Prostate gland (tissue), 2 donors: ENCODE measurements at regions not wholly inside any gene's neighbourhood (a gene's known extent, or its start where the extent isn't known, plus 50 kb on each side); places are given as distances from the start of the nearest gene placed in this dataset.

Source experiments
- DNase-seq: peaks from one replicate; pipeline ENCODE4 v3.0.0-alpha.2; 2019; ENCODE audit warnings: low spot score
- H3K27ac ChIP-seq, 2 donors: fragments of 200-600 bp; sonication (generic); 2 replicates each; pipeline ENCODE4 v1.5.1; 2017 to 2019
- H3K27me3 ChIP-seq: fragments of 200-600 bp; sonication (generic); replicated peaks from 2 replicates; pipeline ENCODE4 v1.5.1; 2019; ENCODE audit not compliant: insufficient read depth
- H3K36me3 ChIP-seq, 2 donors: fragments of 200-600 bp; sonication (generic); 1 replicate in 1 of 2; 2 replicates in 1 of 2; pipeline versions ENCODE4 v1.5.1 to v1.8.1; 2017 to 2019
- H3K4me1 ChIP-seq: fragments of 200-600 bp; sonication (generic); replicated peaks from 2 replicates; pipeline ENCODE4 v1.5.1; 2019
- H3K4me3 ChIP-seq, 2 donors: fragments of 200-600 bp; sonication (generic); 2 replicates each; pipeline ENCODE4 v1.5.1; 2017 to 2019
- H3K9me3 ChIP-seq: fragments of 200-600 bp; sonication (generic); 2 replicates; pipeline ENCODE4 v1.5.1; 2017
- POLR2A ChIP-seq: fragments of 450-650 bp; IDR thresholded peaks from one replicate; pipeline ENCODE4 v1.6.1; 2016; ENCODE audit warnings: antibody characterized with exemption, mild to moderate bottlenecking
- POLR2AphosphoS5 ChIP-seq: sonication (generic); formaldehyde crosslinking; IDR thresholded peaks from one replicate; pipeline ENCODE4 v1.6.1; 2017; ENCODE audit warnings: antibody characterized with exemption
- WGBS: methylation state at CpG from one replicate; pipeline ENCODE4 v1.1.5; 2018; 5-methylcytosine and 5-hydroxymethylcytosine counted together
- intact Hi-C: fragments of 100-400 bp; cut with DNase I; formaldehyde crosslinking; loops from one replicate; pipeline ENCODE4 v1.14.2; 2022
- TF ChIP-seq, protein P1 (sequence below), 4 experiments: fragments of 200-600 bp in 2 of 4; fragments of 450-650 bp in 2 of 4; sonication (generic) in 2 of 4; IDR thresholded peaks; 1 replicate in 3 of 4; 2 replicates in 1 of 4; pipeline ENCODE4 v1.5.1; 2016 to 2019; ENCODE audit warnings: antibody characterized with exemption in 4 of 4, mild to moderate bottlenecking in 2 of 4, moderate library complexity in 2 of 4

DNA sequence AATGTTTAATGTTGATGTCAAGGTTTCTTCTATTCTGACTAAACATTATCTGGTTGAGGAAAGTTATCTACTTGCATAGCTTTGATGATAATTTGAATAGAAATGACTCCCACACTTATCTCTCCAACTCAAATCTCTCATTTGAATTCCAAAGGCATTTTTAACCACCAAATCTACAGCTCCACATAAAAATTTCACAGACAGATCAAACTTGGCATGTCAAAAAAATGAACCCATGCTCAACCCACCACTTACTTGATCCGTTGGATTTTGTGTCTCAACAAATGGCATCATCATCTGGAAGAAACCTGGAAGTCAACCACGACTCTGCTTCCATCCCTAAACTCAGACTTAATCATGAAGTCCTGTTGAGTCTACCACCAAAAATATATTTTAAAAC, 1050.4 kb downstream of the EFNB2 start:
- TF ChIP-seq, protein P1, sequence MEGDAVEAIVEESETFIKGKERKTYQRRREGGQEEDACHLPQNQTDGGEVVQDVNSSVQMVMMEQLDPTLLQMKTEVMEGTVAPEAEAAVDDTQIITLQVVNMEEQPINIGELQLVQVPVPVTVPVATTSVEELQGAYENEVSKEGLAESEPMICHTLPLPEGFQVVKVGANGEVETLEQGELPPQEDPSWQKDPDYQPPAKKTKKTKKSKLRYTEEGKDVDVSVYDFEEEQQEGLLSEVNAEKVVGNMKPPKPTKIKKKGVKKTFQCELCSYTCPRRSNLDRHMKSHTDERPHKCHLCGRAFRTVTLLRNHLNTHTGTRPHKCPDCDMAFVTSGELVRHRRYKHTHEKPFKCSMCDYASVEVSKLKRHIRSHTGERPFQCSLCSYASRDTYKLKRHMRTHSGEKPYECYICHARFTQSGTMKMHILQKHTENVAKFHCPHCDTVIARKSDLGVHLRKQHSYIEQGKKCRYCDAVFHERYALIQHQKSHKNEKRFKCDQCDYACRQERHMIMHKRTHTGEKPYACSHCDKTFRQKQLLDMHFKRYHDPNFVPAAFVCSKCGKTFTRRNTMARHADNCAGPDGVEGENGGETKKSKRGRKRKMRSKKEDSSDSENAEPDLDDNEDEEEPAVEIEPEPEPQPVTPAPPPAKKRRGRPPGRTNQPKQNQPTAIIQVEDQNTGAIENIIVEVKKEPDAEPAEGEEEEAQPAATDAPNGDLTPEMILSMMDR (IDR thresholded peaks at IDR 0.05): no peak
- TF ChIP-seq POLR2AphosphoS5 (no peak), POLR2A (no peak)
- Histone ChIP-seq H3K4me3 (no peak overlapping the region), H3K36me3 (no peaks in the 10 kb centered on the region), H3K9me3 (no peaks in the 10 kb centered on the region), H3K27ac (no peak overlapping the region), H3K27me3 (no peaks in the 10 kb centered on the region), H3K4me1 (no peaks in the 10 kb centered on the region)
- no peak for DNase-seq
- WGBS: 88% methylated on average over 2 of the region's 2 CpGs
- intact Hi-C loops: no loop called here

DNA sequence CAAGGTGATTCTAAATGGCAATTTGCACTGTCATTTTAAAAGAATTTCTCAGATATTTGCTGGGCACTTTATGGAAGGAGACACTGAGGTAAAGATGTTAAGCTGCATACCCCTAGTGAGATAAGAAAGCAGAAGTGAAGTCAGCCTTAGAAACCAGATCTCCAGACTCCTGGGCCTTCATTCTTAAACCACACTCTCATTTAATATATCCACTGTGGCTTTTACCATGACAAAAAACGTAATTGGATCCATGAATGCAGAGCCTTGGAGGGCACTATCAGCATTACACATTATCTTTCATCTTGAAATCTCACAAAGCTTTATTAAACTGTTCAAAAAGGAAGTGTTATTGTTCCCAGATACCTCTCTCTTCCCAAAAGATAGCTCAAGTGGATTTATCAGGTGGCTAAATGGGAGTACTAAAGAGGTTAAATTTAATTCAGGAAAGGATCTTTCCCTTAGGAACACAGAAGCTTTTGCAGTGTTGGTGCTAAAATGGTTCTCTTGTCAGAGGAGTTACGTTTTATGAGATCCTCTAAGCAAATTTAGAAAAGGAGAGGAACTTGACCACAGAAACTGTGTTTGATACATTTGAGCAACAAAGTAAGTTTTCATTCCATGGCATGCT, 1060.4 kb downstream of the EFNB2 start:
- Histone ChIP-seq H3K4me3 (no peak overlapping the region), H3K4me1 (no peaks in the 10 kb centered on the region), H3K9me3 (no peaks in the 10 kb centered on the region), H3K27ac (no peak overlapping the region), H3K27me3 (no peaks in the 10 kb centered on the region), H3K36me3 (no peaks in the 10 kb centered on the region)
- no peak for TF ChIP-seq POLR2AphosphoS5
- TF ChIP-seq, protein P1 (IDR thresholded peaks at IDR 0.05): no peak
- TF ChIP-seq POLR2A: no peak
- WGBS: 50% methylated on average over 2 of the region's 2 CpGs
- no peak for DNase-seq
- intact Hi-C loops: no loop called here

DNA sequence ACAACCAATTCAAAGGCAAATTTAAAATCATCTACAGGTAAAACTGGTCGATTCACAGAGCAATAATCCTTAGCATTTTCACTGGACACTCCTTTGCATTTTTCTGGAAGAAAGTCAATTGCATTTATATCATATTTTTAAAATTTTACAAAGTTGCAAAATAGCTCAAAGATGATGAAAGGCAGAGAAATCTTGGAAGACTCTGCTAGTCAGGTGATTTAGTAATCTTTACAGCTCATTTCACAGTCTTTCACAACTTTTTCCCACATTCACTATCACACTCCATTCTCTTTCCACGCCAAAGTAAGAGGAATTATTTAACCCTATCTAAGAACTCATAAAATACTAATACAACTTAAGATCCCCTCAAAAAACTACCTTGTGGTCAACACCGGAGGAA, 1063.8 kb downstream of the EFNB2 start:
- TF ChIP-seq POLR2A (no peak), POLR2AphosphoS5 (no peak)
- TF ChIP-seq, protein P1 (IDR thresholded peaks at IDR 0.05): no peak
- Histone ChIP-seq H3K27me3 (no peaks in the 10 kb centered on the region), H3K36me3 (no peaks in the 10 kb centered on the region), H3K27ac (no peak overlapping the region), H3K4me3 (no peak overlapping the region), H3K4me1 (no peaks in the 10 kb centered on the region), H3K9me3 (no peaks in the 10 kb centered on the region)
- DNase-seq: no peak
- intact Hi-C loops: no loop called here
- WGBS: 86% methylated on average over 3 of the region's 3 CpGs

DNA sequence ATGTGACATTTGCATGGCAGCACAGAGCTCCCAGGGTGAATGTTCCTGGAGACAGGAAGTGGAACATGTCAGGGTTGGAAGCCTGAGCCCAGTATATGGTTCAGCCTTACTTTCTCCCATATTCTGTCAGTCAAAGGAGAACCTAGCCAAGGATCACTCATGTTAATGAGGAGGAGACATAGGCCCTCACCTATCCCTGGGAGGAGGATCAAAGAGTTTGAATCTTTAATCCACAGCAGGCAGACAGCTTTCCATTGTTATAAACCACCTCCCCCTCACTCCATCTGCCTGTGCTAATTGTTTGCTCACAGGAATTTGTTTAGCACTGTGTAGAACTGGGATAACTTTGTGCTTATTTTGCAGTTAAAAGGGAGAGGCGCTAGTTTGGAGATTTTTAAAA, 1069.1 kb downstream of the EFNB2 start:
- intact Hi-C loops: no loop called here
- Histone ChIP-seq H3K36me3 (no peaks in the 10 kb centered on the region), H3K27ac (no peak overlapping the region), H3K4me1 (no peaks in the 10 kb centered on the region), H3K9me3 (no peaks in the 10 kb centered on the region), H3K4me3 (no peak overlapping the region), H3K27me3 (no peaks in the 10 kb centered on the region)
- no peak for DNase-seq
- no peak for TF ChIP-seq POLR2AphosphoS5
- TF ChIP-seq POLR2A: no peak
- TF ChIP-seq, protein P1 (IDR thresholded peaks at IDR 0.05): no peak
- 72% methylated on average over 1 of the region's 1 CpG for WGBS

DNA sequence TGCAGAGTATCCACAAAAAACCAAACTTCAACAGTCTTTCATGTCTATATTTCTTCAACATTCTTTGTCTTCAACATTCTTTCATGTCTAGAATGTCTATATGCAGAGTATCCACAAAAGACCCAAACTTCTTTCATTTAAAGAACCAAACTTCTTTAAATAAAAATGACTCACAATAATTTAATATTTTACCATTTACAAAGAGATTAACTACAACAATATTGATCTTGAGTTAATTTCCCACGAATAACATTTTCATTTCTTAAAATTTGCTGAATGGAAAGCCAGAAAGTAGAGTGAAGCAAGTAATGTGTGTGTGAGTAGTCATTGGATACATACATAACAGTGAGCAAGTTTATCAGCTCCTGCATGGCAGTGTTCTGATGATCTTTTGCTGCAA, 1069.7 kb downstream of the EFNB2 start, which contains the start of gene DAOA:
Gene DAOA, plus strand, starts transcription at position 301 of the 400 bp plus-strand sequence.
- TF ChIP-seq POLR2A: no peak
- TF ChIP-seq POLR2AphosphoS5: no peak
- H3K9me3 ChIP-seq: no peaks in the 10 kb centered on the region
- 87% methylated on average over 1 of the region's 1 CpG for WGBS

More for the DNA sequence above, 1069.7 kb downstream of the EFNB2 start, which contains the start of gene DAOA:
- intact Hi-C loops: no loop called here
- no peaks in the 10 kb centered on the region for H3K4me1 ChIP-seq
- no peaks in the 10 kb centered on the region for H3K36me3 ChIP-seq
- no peak within 1 kb of the TSS for H3K27ac ChIP-seq
- H3K4me3 ChIP-seq: no peak within 1 kb of the TSS
- no peaks in the 10 kb centered on the region for H3K27me3 ChIP-seq
- DNase-seq: no peak
